ENCODE measurements at regions not wholly inside any gene's neighbourhood (a gene's known extent, or its start where the extent isn't known, plus 50 kb on each side); places are given as distances from the start of the nearest gene placed in this dataset.

DNA sequence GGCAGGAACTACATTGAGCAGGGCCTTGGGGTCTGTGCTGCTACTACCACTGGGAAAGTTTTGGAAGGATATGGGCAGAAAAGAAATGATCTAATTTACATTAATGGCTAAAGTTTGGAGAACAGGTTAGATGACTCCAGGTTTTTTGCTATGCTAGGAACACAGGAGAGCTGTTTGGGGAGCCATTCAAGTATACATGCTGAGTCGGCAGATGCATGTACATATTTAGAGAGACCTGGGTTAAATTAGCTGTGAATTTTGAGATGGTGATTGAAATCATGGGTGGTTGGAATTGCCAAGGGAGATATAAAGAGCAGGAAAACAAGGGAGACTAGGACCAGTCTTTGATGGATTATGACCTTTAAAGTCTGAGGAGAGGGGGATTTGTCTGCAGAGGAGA lies 113.1 kb upstream of the BACH2 start:
- H3K27ac ChIP-seq (ENCODE audit: low read depth, low read length), result no peak overlapping the region
- H3K9me3 ChIP-seq (ENCODE audit: control insufficient read depth in 1 of 2, low read length in 2 of 2), result no peaks in the 10 kb centered on the region
- Mint-ChIP-seq H3K4me3 (peak overlapping the region in 1 of 8 donors; percentile 63), H3K27me3 (peaks cover 2% of the 10 kb centered on the region in 2 donors), H3K36me3 (peaks cover 0 to 3% of the 10 kb centered on the region in 2 donors), H3K9me3 (peaks cover 0 to 4% (median 2%) of the 10 kb centered on the region in 8 donors), H3K4me1 (peaks cover 33 to 57% (median 49%) of the 10 kb centered on the region in 4 donors), H3K27ac (peak overlapping the region in 6 of 7 donors; percentile 27 to 63 (median 37))
- DNase-seq, result no peak
- intact Hi-C loops (cut with micrococcal nuclease), result loop anchor here (5.0 kb wide), 3 partner anchors 48 to 1327 kb away; partner anchors contain the start of gene PNRC1
- H3K4me1 ChIP-seq (ENCODE audit: insufficient read depth, low read length), result peaks cover 48% of the 10 kb centered on the region
- no peak overlapping the region for H3K4me3 ChIP-seq (ENCODE audit: low read length in 2 of 2)
- no peaks in the 10 kb centered on the region for H3K27me3 ChIP-seq (ENCODE audit: insufficient read depth, low read length)
- POLR2A ChIA-PET (ENCODE audit: partially characterized antibody), result interaction anchor here (1.3 to 11.4 kb wide), 4 partner anchors 8 to 125 kb away, joined by 4 to 198 read pairs (median 44); no protein-coding TSS in a partner anchor
- CTCF ChIA-PET (ENCODE audit: partially characterized antibody), result interaction anchor here (1.1 to 7.1 kb wide), 5 partner anchors 9 to 469 kb away, joined by 4 to 57 read pairs (median 14); no protein-coding TSS in a partner anchor
- H3K36me3 ChIP-seq (ENCODE audit: insufficient read depth, low read length), result no peaks in the 10 kb centered on the region

DNA sequence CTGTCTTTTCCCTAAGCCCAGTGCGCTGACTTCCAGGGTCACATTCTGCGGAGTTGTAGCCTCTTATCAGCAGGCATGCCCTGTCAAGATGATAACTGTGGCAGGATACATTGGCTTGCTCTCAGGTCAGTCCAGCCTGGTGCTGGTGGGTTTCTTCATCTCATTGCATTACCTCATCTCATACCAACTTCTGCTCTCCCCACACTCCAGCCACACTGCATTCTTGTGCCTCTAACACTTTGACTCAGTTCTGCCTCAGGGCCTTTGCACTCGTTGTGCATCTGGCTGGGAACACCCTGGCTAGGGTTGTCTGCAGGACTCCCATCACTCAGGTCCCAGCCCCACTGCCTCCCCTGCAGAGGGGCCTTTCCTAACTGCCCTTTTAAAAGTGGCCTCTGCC lies 110.3 kb upstream of the BACH2 start:
- intact Hi-C loops (cut with micrococcal nuclease), result no loop called here
- DNase-seq, result peak in 1 of 5 donors; percentile 8
- peaks cover 34 to 53% (median 44%) of the 10 kb centered on the region in 4 donors for H3K4me1 Mint-ChIP-seq
- Histone ChIP-seq H3K36me3 (ENCODE audit: insufficient read depth, low read length) (no peaks in the 10 kb centered on the region), H3K9me3 (ENCODE audit: control insufficient read depth in 1 of 2, low read length in 2 of 2) (no peaks in the 10 kb centered on the region), H3K4me3 (ENCODE audit: low read length in 2 of 2) (no peak overlapping the region), H3K27me3 (ENCODE audit: insufficient read depth, low read length) (no peaks in the 10 kb centered on the region), H3K27ac (ENCODE audit: low read depth, low read length) (no peak overlapping the region), H3K4me1 (ENCODE audit: insufficient read depth, low read length) (peaks cover 44% of the 10 kb centered on the region)
- H3K9me3 Mint-ChIP-seq, result no peaks in the 10 kb centered on the region
- POLR2A ChIA-PET (ENCODE audit: partially characterized antibody), result interaction anchor here (0.8 to 11.2 kb wide), 2 partner anchors 8 to 50 kb away, joined by 3 to 198 read pairs; no protein-coding TSS in a partner anchor
- CTCF ChIA-PET (ENCODE audit: partially characterized antibody), result interaction anchor here (2.3 kb wide), 1 partner anchor 13 kb away, joined by 9 read pairs; no protein-coding TSS in a partner anchor
- H3K27ac Mint-ChIP-seq, result peak overlapping the region in 1 of 7 donors; percentile 17
- H3K36me3 Mint-ChIP-seq, result no peaks in the 10 kb centered on the region
- H3K27me3 Mint-ChIP-seq, result no peaks in the 10 kb centered on the region
- no peak overlapping the region for H3K4me3 Mint-ChIP-seq

DNA sequence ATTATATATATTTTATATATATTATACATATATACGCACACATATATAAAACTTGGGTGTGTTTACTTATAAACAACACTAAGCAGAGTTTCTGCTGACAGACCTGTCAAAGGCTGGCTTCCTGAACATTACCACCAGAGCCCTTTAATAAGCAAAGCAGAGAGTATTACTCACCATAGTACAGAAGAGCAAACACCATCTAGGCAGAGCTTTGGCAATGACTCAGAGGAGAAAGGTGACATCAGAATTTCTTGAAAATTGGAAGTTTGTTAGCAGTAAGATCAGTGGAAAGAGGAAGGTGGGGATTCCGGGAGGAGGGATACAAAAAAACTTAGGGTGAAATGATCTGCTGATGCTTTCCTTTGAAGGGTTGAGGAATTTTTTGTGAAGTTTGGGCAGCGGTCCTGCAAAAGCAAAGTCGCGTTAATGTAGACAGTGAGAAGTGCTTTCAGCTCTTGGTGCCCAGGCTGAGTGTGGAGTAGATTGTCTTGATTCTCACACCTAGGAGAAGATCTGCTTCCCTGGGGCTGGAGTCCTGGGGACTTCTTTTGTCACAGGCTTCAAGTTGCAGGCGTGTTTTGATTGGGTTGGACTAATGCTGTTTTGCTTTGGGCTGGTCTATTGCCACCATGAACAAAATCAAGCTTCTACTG lies 109.6 kb upstream of the BACH2 start:
- Mint-ChIP-seq H3K4me1 (peaks cover 31 to 51% (median 42%) of the 10 kb centered on the region in 4 donors), H3K9me3 (no peaks in the 10 kb centered on the region), H3K4me3 (peak overlapping the region in 2 of 8 donors; percentile 21 to 60), H3K27ac (peak overlapping the region in 5 of 7 donors; percentile 9 to 89 (median 46)), H3K36me3 (no peaks in the 10 kb centered on the region), H3K27me3 (no peaks in the 10 kb centered on the region)
- Histone ChIP-seq H3K4me3 (ENCODE audit: low read length in 2 of 2) (no peak overlapping the region), H3K36me3 (ENCODE audit: insufficient read depth, low read length) (no peaks in the 10 kb centered on the region), H3K27ac (ENCODE audit: low read depth, low read length) (no peak overlapping the region), H3K9me3 (ENCODE audit: control insufficient read depth in 1 of 2, low read length in 2 of 2) (no peaks in the 10 kb centered on the region), H3K4me1 (ENCODE audit: insufficient read depth, low read length) (peaks cover 44% of the 10 kb centered on the region), H3K27me3 (ENCODE audit: insufficient read depth, low read length) (no peaks in the 10 kb centered on the region)
- ChIA-PET CTCF (ENCODE audit: partially characterized antibody) (interaction anchor here (2.3 kb wide), 1 partner anchor 13 kb away, joined by 9 read pairs; no protein-coding TSS in a partner anchor), POLR2A (ENCODE audit: partially characterized antibody) (interaction anchor here (0.8 to 11.2 kb wide), 3 partner anchors 9 to 50 kb away, joined by 3 to 198 read pairs (median 6); no protein-coding TSS in a partner anchor)
- peak in 1 of 5 donors; percentile 49 for DNase-seq
- intact Hi-C loops (cut with micrococcal nuclease), result no loop called here

DNA sequence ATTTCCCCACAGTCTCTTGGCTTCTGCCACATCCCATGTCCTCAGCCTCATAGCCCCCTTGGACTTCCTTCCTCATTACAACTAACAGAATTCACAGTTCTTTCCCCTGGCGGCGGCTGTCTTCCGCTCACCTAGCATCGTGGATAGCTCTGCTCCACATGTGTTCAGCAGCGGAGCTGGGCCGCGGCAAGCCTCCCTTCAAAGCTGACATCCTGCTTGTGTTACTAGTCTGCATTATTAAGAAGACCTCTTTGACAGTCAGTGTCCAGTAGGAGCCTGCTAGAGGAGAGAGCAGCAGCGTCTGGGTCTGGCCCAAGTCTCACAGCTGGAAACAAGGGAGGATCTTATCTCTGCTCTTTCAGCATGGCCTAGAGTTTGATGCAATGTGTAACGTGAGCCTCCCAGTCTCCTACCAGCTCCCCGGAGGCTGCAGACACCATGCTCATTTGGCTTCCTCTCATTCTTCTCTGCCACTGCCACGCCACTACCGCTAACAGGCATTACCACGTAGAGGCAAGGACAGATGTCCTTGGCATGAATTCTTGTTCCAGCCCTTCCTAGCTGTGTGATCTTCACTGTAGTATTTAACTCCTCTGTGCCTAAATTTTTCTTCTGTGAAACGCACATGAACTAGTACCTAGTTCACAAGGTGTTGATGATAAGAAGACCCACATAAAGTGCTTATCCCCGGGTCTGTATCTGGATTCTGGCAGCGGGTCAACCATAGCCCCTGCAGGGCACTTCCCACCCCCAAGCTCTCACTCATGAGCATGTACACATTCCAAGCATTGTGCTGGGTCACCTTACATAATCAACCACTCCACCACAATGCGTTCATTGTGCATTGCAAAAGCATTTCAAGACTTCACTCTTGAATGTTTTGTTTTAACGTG lies 107.1 kb upstream of the BACH2 start:
- H3K27ac Mint-ChIP-seq, result peak overlapping the region; percentile 80 to 94 (median 90)
- peaks cover 38 to 66% (median 50%) of the 10 kb centered on the region in 4 donors for H3K4me1 Mint-ChIP-seq
- POLR2A ChIA-PET (ENCODE audit: partially characterized antibody), result interaction anchor here (0.9 to 11.2 kb wide), 5 partner anchors 10 to 69 kb away, joined by 3 to 198 read pairs (median 4); no protein-coding TSS in a partner anchor
- H3K36me3 Mint-ChIP-seq, result no peaks in the 10 kb centered on the region
- Histone ChIP-seq H3K4me3 (ENCODE audit: low read length in 2 of 2) (no peak overlapping the region), H3K9me3 (ENCODE audit: control insufficient read depth in 1 of 2, low read length in 2 of 2) (no peaks in the 10 kb centered on the region), H3K4me1 (ENCODE audit: insufficient read depth, low read length) (peaks cover 63% of the 10 kb centered on the region), H3K27ac (ENCODE audit: low read depth, low read length) (no peak overlapping the region), H3K27me3 (ENCODE audit: insufficient read depth, low read length) (no peaks in the 10 kb centered on the region), H3K36me3 (ENCODE audit: insufficient read depth, low read length) (no peaks in the 10 kb centered on the region)
- no peaks in the 10 kb centered on the region for H3K27me3 Mint-ChIP-seq
- intact Hi-C loops (cut with micrococcal nuclease), result no loop called here
- CTCF ChIA-PET (ENCODE audit: partially characterized antibody), result interaction anchor here (1.3 to 8.7 kb wide), 5 partner anchors 9 to 73 kb away, joined by 3 to 129 read pairs (median 21); no protein-coding TSS in a partner anchor
- no peaks in the 10 kb centered on the region for H3K9me3 Mint-ChIP-seq
- DNase-seq, result peak in 1 of 5 donors; percentile 9
- peak overlapping the region in 6 of 8 donors; percentile 21 to 76 (median 60) for H3K4me3 Mint-ChIP-seq

DNA sequence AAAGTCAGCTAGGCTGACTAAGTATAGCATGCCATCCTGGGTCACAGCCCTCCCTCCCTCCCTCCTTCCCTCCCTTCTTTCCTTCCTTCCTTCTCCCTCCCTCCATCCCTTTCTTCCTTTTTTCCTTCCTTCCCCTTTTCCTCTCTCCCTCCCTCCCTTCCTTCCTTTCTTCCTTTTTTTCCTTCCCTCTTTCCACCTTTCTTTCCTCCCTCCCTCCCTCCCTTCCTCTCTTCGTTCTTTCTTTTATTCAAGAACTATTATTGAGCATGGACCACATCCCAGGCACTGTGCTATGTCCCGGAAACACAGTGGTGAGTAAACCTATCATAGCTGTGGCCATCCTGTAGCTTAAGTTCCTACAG lies 106.2 kb upstream of the BACH2 start:
- H3K27ac Mint-ChIP-seq, result peak overlapping the region; percentile 80 to 97 (median 89)
- H3K4me3 Mint-ChIP-seq, result peak overlapping the region in 3 of 8 donors; percentile 56 to 77 (median 67)
- H3K36me3 Mint-ChIP-seq, result no peaks in the 10 kb centered on the region
- Histone ChIP-seq H3K9me3 (ENCODE audit: control insufficient read depth in 1 of 2, low read length in 2 of 2) (no peaks in the 10 kb centered on the region), H3K27ac (ENCODE audit: low read depth, low read length) (peak overlapping the region; percentile 12), H3K27me3 (ENCODE audit: insufficient read depth, low read length) (no peaks in the 10 kb centered on the region), H3K36me3 (ENCODE audit: insufficient read depth, low read length) (no peaks in the 10 kb centered on the region), H3K4me3 (ENCODE audit: low read length in 2 of 2) (peak overlapping the region in 1 of 2 donors; percentile 33), H3K4me1 (ENCODE audit: insufficient read depth, low read length) (peaks cover 73% of the 10 kb centered on the region)
- peaks cover 45 to 75% (median 58%) of the 10 kb centered on the region in 4 donors for H3K4me1 Mint-ChIP-seq
- H3K9me3 Mint-ChIP-seq, result no peaks in the 10 kb centered on the region
- no peak for DNase-seq
- intact Hi-C loops (cut with micrococcal nuclease), result loop anchor here (1.0 kb wide), 1 partner anchor 8 kb away; no protein-coding TSS in a partner anchor
- H3K27me3 Mint-ChIP-seq, result no peaks in the 10 kb centered on the region
- CTCF ChIA-PET (ENCODE audit: partially characterized antibody), result interaction anchor here (0.7 to 8.7 kb wide), 10 partner anchors 10 to 462 kb away, joined by 3 to 129 read pairs (median 6); no protein-coding TSS in a partner anchor
- POLR2A ChIA-PET (ENCODE audit: partially characterized antibody), result interaction anchor here (0.7 to 11.2 kb wide), 22 partner anchors 9 to 454 kb away, joined by 3 to 198 read pairs (median 4); partner anchors contain the start of gene BACH2

DNA sequence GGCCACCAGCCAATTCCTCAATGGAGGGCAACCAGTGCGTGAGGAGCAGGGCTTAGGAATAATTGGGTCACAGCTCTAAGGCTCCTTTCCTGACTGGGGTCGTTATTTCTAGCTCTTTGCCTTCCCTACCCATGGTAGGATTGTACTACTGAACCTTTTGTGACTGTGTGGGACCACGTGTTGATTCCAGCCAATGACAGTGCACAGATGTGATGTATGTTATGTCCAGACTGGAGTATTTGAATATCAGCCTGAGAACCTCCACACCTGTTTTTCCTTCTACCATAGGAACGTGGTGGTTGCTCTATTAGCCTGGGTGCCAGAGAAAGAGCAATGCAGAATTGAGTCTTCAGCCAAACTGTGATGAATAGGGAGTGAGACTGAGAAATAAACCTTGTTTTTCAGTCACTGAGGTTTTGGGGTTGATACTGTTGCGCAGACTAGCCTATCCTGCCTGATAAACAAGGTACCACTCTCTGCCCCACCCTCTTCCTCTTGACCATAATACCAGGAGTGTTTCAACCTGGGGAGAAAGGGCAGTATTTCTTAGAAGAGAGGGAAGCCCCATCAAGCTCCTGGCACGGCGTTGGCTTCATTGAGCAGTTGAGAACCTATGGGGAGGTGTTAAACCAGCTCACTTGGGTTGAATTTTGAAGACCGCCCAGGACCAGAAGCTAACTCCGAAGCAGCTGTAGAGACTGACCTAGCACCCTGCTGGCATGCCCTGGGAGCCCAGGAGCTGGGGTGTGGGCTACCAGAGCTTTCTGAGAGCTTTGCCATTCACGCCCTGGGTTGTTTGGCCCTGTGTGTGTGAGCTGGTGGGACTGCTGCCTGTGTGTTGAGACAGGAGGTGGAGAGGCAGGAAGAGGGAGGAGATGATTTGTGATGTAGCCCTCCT lies 105.5 kb upstream of the BACH2 start:
- Mint-ChIP-seq H3K27ac (peak overlapping the region; percentile 80 to 97 (median 89)), H3K36me3 (no peaks in the 10 kb centered on the region), H3K9me3 (no peaks in the 10 kb centered on the region), H3K27me3 (no peaks in the 10 kb centered on the region), H3K4me3 (peak overlapping the region; percentile 29 to 77 (median 59)), H3K4me1 (peaks cover 52 to 81% (median 64%) of the 10 kb centered on the region in 4 donors)
- intact Hi-C loops (cut with micrococcal nuclease), result loop anchor here (1.0 kb wide), 1 partner anchor 9 kb away; no protein-coding TSS in a partner anchor
- Histone ChIP-seq H3K9me3 (ENCODE audit: control insufficient read depth in 1 of 2, low read length in 2 of 2) (no peaks in the 10 kb centered on the region), H3K4me1 (ENCODE audit: insufficient read depth, low read length) (peaks cover 79% of the 10 kb centered on the region), H3K27ac (ENCODE audit: low read depth, low read length) (peak overlapping the region; percentile 12), H3K27me3 (ENCODE audit: insufficient read depth, low read length) (no peaks in the 10 kb centered on the region), H3K36me3 (ENCODE audit: insufficient read depth, low read length) (no peaks in the 10 kb centered on the region), H3K4me3 (ENCODE audit: low read length in 2 of 2) (peak overlapping the region in 1 of 2 donors; percentile 33)
- ChIA-PET CTCF (ENCODE audit: partially characterized antibody) (interaction anchor here (0.7 to 8.7 kb wide), 12 partner anchors 9 to 461 kb away, joined by 3 to 129 read pairs (median 5); no protein-coding TSS in a partner anchor), POLR2A (ENCODE audit: partially characterized antibody) (interaction anchor here (0.7 to 11.2 kb wide), 23 partner anchors 9 to 454 kb away, joined by 3 to 198 read pairs (median 3); partner anchors contain the start of gene BACH2)
- DNase-seq, result peak; percentile 26 to 57 (median 56)

Data from CD4-positive, alpha-beta memory T cell (primary cell).